HL-60 (cell line): ENCODE measurements at regions not wholly inside any gene's neighbourhood (a gene's known extent, or its start where the extent isn't known, plus 50 kb on each side); places are given as distances from the start of the nearest gene placed in this dataset.
A peak's percentile ranks its signal among the peaks of the same experiment; 100 is the strongest.

Experiments used
- DNase-seq, 2 experiments: peaks; one replicate each; pipeline ENCODE4 v3.0.0-alpha.2; 2010 to 2020; ENCODE audit warnings: low read depth in 1 of 2, low spot score in 1 of 2
- H3K27ac ChIP-seq: fragments of 250-450 bp; sonication (Bioruptor Pico); replicated peaks from 2 replicates; pipeline ENCODE4 v1.5.1; 2020; ENCODE audit warnings: mild to moderate bottlenecking, moderate library complexity
- H3K27me3 ChIP-seq: fragments of 250-450 bp; sonication (Bioruptor Pico); 2 replicates; pipeline ENCODE4 v1.5.1; 2021; ENCODE audit warnings: mild to moderate bottlenecking, moderate library complexity; ENCODE audit not compliant: insufficient read depth, poor library complexity, severe bottlenecking
- H3K4me3 ChIP-seq: replicated peaks from 2 replicates; pipeline ENCODE4 v1.5.1; 2011; ENCODE audit warnings: mild to moderate bottlenecking, control low read depth, low read length; ENCODE audit not compliant: insufficient read depth
- GABPA ChIP-seq: IDR thresholded peaks from 2 replicates; pipeline ENCODE4 v1.6.1; 2012; ENCODE audit warnings: low read depth
- POLR2AphosphoS5 ChIP-seq: IDR thresholded peaks from 2 replicates; pipeline ENCODE4 v1.6.1; 2012; ENCODE audit warnings: low read depth
- SPI1 ChIP-seq: IDR thresholded peaks from 2 replicates; pipeline ENCODE4 v1.6.1; 2012; ENCODE audit warnings: low read depth, mild to moderate bottlenecking, borderline replicate concordance
- TF ChIP-seq, protein P1 (sequence below): IDR thresholded peaks from one replicate; pipeline ENCODE4 v1.5.1; 2011; ENCODE audit warnings: low read length, control low read depth, inconsistent platforms; ENCODE audit not compliant: insufficient read depth
- TF ChIP-seq, protein P2 (sequence below): IDR thresholded peaks from 2 replicates; pipeline ENCODE4 v1.6.1; 2012; ENCODE audit warnings: low read depth; ENCODE audit not compliant: insufficient replicate concordance

GRCh38 chr3:117567906-117568305 lies 858.3 kb downstream of the TUSC7 start:
- no peak for TF ChIP-seq SPI1
- no peak for TF ChIP-seq GABPA
- TF ChIP-seq POLR2AphosphoS5, result no peak
- TF ChIP-seq, protein P1, sequence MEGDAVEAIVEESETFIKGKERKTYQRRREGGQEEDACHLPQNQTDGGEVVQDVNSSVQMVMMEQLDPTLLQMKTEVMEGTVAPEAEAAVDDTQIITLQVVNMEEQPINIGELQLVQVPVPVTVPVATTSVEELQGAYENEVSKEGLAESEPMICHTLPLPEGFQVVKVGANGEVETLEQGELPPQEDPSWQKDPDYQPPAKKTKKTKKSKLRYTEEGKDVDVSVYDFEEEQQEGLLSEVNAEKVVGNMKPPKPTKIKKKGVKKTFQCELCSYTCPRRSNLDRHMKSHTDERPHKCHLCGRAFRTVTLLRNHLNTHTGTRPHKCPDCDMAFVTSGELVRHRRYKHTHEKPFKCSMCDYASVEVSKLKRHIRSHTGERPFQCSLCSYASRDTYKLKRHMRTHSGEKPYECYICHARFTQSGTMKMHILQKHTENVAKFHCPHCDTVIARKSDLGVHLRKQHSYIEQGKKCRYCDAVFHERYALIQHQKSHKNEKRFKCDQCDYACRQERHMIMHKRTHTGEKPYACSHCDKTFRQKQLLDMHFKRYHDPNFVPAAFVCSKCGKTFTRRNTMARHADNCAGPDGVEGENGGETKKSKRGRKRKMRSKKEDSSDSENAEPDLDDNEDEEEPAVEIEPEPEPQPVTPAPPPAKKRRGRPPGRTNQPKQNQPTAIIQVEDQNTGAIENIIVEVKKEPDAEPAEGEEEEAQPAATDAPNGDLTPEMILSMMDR, result no peak
- TF ChIP-seq, protein P2, sequence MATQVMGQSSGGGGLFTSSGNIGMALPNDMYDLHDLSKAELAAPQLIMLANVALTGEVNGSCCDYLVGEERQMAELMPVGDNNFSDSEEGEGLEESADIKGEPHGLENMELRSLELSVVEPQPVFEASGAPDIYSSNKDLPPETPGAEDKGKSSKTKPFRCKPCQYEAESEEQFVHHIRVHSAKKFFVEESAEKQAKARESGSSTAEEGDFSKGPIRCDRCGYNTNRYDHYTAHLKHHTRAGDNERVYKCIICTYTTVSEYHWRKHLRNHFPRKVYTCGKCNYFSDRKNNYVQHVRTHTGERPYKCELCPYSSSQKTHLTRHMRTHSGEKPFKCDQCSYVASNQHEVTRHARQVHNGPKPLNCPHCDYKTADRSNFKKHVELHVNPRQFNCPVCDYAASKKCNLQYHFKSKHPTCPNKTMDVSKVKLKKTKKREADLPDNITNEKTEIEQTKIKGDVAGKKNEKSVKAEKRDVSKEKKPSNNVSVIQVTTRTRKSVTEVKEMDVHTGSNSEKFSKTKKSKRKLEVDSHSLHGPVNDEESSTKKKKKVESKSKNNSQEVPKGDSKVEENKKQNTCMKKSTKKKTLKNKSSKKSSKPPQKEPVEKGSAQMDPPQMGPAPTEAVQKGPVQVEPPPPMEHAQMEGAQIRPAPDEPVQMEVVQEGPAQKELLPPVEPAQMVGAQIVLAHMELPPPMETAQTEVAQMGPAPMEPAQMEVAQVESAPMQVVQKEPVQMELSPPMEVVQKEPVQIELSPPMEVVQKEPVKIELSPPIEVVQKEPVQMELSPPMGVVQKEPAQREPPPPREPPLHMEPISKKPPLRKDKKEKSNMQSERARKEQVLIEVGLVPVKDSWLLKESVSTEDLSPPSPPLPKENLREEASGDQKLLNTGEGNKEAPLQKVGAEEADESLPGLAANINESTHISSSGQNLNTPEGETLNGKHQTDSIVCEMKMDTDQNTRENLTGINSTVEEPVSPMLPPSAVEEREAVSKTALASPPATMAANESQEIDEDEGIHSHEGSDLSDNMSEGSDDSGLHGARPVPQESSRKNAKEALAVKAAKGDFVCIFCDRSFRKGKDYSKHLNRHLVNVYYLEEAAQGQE, result no peak
- Histone ChIP-seq H3K4me3 (no peak overlapping the region), H3K27ac (peak overlapping the region; percentile 79), H3K27me3 (no peaks in the 10 kb centered on the region)
- peak in 1 of 2 experiments; percentile 51 for DNase-seq

DNA sequence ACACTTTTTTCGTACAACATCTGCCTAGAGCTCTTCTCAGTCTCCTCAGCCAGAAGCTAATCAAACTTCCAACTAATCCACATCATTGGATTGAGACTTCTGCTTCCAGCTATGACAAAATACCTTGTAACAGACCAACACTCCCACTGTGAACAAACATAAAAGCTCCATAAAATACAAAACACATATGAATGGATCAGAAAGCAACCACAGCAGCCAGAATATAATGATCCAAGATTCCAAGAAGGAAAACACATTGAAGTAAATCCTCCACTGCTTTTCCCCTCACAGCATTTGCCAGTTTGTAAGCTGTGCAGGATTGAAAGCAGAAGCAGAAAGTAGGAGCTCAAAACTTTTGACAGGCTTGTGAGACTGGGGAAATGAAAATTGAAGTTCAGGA lies 863.2 kb downstream of the TUSC7 start:
- Histone ChIP-seq H3K27me3 (no peaks in the 10 kb centered on the region), H3K4me3 (no peak overlapping the region)
- TF ChIP-seq GABPA (no peak), POLR2AphosphoS5 (no peak), SPI1 (no peak)
- TF ChIP-seq, protein P1, result no peak
- TF ChIP-seq, protein P2, result no peak

DNA sequence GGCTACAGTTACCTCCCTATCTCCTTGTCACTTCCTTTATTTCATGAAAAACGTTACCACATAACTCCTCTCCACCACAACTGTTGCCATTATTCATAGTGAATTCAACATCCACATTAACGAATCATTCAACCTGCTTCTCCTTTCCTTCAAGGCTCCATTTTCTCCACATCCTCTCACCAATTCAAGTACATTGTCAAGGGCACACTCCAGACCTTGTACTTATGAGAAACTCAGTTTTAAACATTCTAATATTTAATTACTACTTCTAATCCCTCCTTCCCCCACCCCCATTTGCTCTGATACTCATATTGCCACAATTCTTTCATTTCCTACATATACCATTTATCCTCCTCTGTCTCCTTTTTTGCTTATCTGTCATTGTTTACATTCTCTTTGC lies 871.2 kb downstream of the TUSC7 start:
- H3K27ac ChIP-seq, result peak overlapping the region; percentile 73
- peak; percentile 21 to 31 for DNase-seq
- H3K27me3 ChIP-seq, result no peaks in the 10 kb centered on the region
- no peak overlapping the region for H3K4me3 ChIP-seq
- TF ChIP-seq POLR2AphosphoS5 (no peak), SPI1 (peak; percentile 73; the same call in 1 of the 2 replicates), GABPA (no peak)
- TF ChIP-seq, protein P1, result no peak
- TF ChIP-seq, protein P2, result no peak

More for the DNA sequence above, 863.2 kb downstream of the TUSC7 start:
- H3K27ac ChIP-seq, result no peak overlapping the region
- no peak for DNase-seq
